Testis (tissue), 2 donors: ENCODE measurements at regions not wholly inside any gene's neighbourhood (a gene's known extent, or its start where the extent isn't known, plus 50 kb on each side); places are given as distances from the start of the nearest gene placed in this dataset.
A peak's percentile ranks its signal among the peaks of the same experiment; 100 is the strongest.

Experiments
- DNase-seq: peaks from one replicate; pipeline ENCODE4 v3.0.0-alpha.2; 2019
- H3K27ac ChIP-seq, 2 donors: fragments of 200-600 bp; sonication (generic); one replicate each; pipeline ENCODE4 v1.5.1; 2019
- H3K27me3 ChIP-seq: fragments of 200-600 bp; sonication (generic); one replicate; pipeline ENCODE4 v1.5.1; 2019
- H3K36me3 ChIP-seq: fragments of 200-600 bp; sonication (generic); one replicate; pipeline ENCODE4 v1.5.1; 2017; ENCODE audit warnings: low read depth; ENCODE audit errors: missing control alignments
- H3K4me1 ChIP-seq: fragments of 200-600 bp; sonication (generic); one replicate; pipeline ENCODE4 v1.5.1; 2019
- H3K4me3 ChIP-seq, 2 donors: fragments of 200-600 bp; sonication (generic); one replicate each; pipeline ENCODE4 v1.5.1; 2017 to 2019
- H3K9me3 ChIP-seq: fragments of 200-600 bp; sonication (generic); one replicate; pipeline ENCODE4 v1.5.1; 2017
- CTCF ChIP-seq, 3 experiments: fragments of 450-650 bp in 2 of 3; fragments of 200-600 bp in 1 of 3; sonication (generic) in 1 of 3; IDR thresholded peaks; one replicate each; pipeline ENCODE4 v1.5.1; 2016 to 2019; ENCODE audit warnings: antibody characterized with exemption in 3 of 3, mild to moderate bottlenecking in 2 of 3, moderate library complexity in 1 of 3
- POLR2A ChIP-seq: fragments of 450-650 bp; IDR thresholded peaks from one replicate; pipeline ENCODE4 v1.6.1; 2017; ENCODE audit warnings: antibody characterized with exemption, mild to moderate bottlenecking, moderate library complexity
- WGBS, 2 donors: methylation state at CpG; one replicate each; pipeline ENCODE4 v1.1.5; 2018; 5-methylcytosine and 5-hydroxymethylcytosine counted together
- intact Hi-C: fragments of 100-400 bp; cut with DNase I; formaldehyde crosslinking; loops from one replicate; pipeline ENCODE4 v1.15.1; 2023; ENCODE audit warnings: low total_unique reads

DNA sequence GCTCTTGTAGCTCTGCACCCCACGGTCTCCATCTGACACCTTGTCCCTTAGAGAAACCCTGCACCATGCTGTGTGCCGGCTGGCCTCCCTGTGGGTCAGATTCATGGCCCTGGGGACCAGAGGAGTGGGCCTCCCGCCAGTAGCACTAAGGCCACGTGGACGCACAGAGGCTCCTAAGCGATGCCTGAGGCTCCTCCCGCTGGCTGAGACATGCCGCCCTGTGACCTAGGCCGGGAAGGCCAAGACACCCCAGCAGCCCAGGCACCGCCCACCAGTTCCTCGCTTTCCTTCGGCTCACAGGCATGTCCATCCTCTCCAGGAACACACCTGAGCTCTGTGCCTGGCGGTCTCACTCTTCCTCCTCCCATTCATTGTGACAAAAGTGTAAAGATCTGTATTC, 311.0 kb downstream of the THBS2 start:
- 76 to 82% methylated on average over 11 to 13 of the region's 13 CpGs for WGBS, 2 donors
- H3K9me3 ChIP-seq: no peaks in the 10 kb centered on the region

GRCh38 chr6:168941036-168941435, 312.6 kb downstream of the THBS2 start:
- no peak overlapping the region for H3K4me3 ChIP-seq
- peaks cover 16% of the 10 kb centered on the region for H3K4me1 ChIP-seq
- WGBS, 2 donors: 18 to 36% methylated on average over 2 of the region's 2 CpGs
- no peaks in the 10 kb centered on the region for H3K36me3 ChIP-seq
- no peak overlapping the region for H3K27ac ChIP-seq
- H3K27me3 ChIP-seq: no peaks in the 10 kb centered on the region
- intact Hi-C loops: no loop called here
- no peak for TF ChIP-seq CTCF (IDR thresholded peaks at IDR 0.05)
- TF ChIP-seq POLR2A: no peak
- H3K9me3 ChIP-seq: no peaks in the 10 kb centered on the region
- peak; percentile 44 for DNase-seq

More for the DNA sequence above, 311.0 kb downstream of the THBS2 start:
- intact Hi-C loops: no loop called here
- H3K4me1 ChIP-seq: peaks cover 16% of the 10 kb centered on the region
- DNase-seq: no peak
- no peak overlapping the region for H3K27ac ChIP-seq
- H3K36me3 ChIP-seq: no peaks in the 10 kb centered on the region
- no peaks in the 10 kb centered on the region for H3K27me3 ChIP-seq
- H3K4me3 ChIP-seq: no peak overlapping the region
- TF ChIP-seq POLR2A (no peak), CTCF (IDR thresholded peaks at IDR 0.05) (no peak)

- no peaks in the 10 kb centered on the region for H3K27me3 ChIP-seq
- intact Hi-C loops: no loop called here
- peaks cover 16% of the 10 kb centered on the region for H3K4me1 ChIP-seq
- no peaks in the 10 kb centered on the region for H3K36me3 ChIP-seq
- H3K4me3 ChIP-seq: no peak overlapping the region
- DNase-seq: no peak
- no peaks in the 10 kb centered on the region for H3K9me3 ChIP-seq
- TF ChIP-seq POLR2A (no peak), CTCF (IDR thresholded peaks at IDR 0.05) (no peak)
- H3K27ac ChIP-seq: no peak overlapping the region
- WGBS, 2 donors: 91 to 92% methylated on average over 13 of the region's 13 CpGs
Observed at GRCh38 chr6:168939796-168940195, 313.9 kb downstream of the THBS2 start.

DNA sequence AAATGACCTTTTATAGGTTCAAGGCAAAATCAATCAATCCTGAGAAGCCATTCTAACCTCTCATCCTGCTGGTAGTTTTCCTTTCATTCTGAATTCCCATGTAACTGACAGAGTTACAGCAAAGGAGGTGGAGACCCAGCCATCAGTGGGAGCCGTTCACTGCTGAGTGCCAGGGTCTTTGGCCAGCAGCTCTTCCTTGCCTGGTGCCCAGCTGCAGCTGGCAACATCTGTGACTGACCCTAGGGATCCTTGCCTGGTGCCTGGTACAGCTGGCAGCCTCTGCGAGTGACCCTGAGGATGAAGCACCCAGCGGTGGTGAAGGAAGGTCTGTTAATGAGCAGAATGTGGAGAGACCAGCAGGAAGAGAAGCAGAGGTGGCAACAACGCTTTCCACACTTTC, 314.6 kb downstream of the THBS2 start:
- H3K27ac ChIP-seq: no peak overlapping the region
- peaks cover 16% of the 10 kb centered on the region for H3K4me1 ChIP-seq
- intact Hi-C loops: no loop called here
- no peaks in the 10 kb centered on the region for H3K9me3 ChIP-seq
- no peak for TF ChIP-seq CTCF (IDR thresholded peaks at IDR 0.05)
- TF ChIP-seq POLR2A: no peak
- no peak overlapping the region for H3K4me3 ChIP-seq
- H3K27me3 ChIP-seq: no peaks in the 10 kb centered on the region
- DNase-seq: no peak
- H3K36me3 ChIP-seq: no peaks in the 10 kb centered on the region
- WGBS, 2 donors: 55 to 72% methylated on average over 4 of the region's 4 CpGs

- H3K27me3 ChIP-seq: no peaks in the 10 kb centered on the region
- TF ChIP-seq CTCF (IDR thresholded peaks at IDR 0.05) (no peak), POLR2A (no peak)
- intact Hi-C loops: no loop called here
- no peak overlapping the region for H3K4me3 ChIP-seq
- no peaks in the 10 kb centered on the region for H3K36me3 ChIP-seq
- 54 to 73% methylated on average over 12 of the region's 12 CpGs for WGBS, 2 donors
- no peak overlapping the region for H3K27ac ChIP-seq
- no peak for DNase-seq
- peaks cover 16% of the 10 kb centered on the region for H3K4me1 ChIP-seq
- no peaks in the 10 kb centered on the region for H3K9me3 ChIP-seq
Observed at GRCh38 chr6:168938546-168938945, 315.1 kb downstream of the THBS2 start.
